H1 (cell line): ENCODE measurements at regions not wholly inside any gene's neighbourhood (a gene's known extent, or its start where the extent isn't known, plus 50 kb on each side); places are given as distances from the start of the nearest gene placed in this dataset.

Experiments used
- POLR2AphosphoS5 ChIP-seq: IDR thresholded peaks from 2 replicates; pipeline ENCODE4 v1.6.1; 2011; ENCODE audit warnings: low read depth, low read length
- SIN3A ChIP-seq, 2 experiments: IDR thresholded peaks in 1 of 2; conservative IDR thresholded peaks in 1 of 2; 2 replicates each; pipeline ENCODE4 v1.6.1; 2011 to 2012; ENCODE audit warnings: low read length in 2 of 2, improper control_type of control experiment in 1 of 2, low read depth in 1 of 2, mild to moderate bottlenecking in 1 of 2

DNA sequence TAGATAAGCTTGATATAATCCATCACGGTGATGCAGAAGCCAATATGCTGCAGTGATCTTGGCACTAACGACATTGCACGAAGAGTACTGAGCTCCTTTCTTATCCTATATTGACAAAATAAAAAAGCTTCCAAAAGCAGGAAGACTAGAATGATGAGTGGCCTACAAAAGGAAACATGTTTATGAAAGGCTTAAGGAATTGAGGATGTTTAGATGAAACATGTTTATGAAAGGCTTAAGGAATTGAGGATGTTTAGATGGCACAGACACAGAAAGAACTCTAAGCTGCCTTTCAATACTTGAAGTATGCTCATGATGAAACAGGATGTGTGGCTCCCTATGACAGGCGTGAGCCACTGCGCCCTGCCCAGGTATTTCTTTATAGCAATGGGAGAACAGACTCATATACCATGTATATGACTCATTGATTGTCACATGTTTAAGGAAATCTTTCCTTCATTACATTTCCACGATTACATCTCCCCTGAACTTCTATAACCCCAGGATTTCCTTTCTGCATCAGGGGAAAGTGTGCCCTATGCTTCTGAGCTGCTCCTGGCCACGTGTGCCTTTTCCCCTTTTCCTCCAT lies 690.8 kb upstream of the ARGLU1 start:
- TF ChIP-seq POLR2AphosphoS5 (no peak), SIN3A (conservative IDR thresholded peaks at IDR 0.05 in 1 of 2, IDR thresholded peaks at IDR 0.05 in 1 of 2; ENCODE audit: low read depth in 1 of 2, low read length in 2 of 2) (no peak)
